ENCODE measurements at regions not wholly inside any gene's neighbourhood (a gene's known extent, or its start where the extent isn't known, plus 50 kb on each side); places are given as distances from the start of the nearest gene placed in this dataset.

DNA sequence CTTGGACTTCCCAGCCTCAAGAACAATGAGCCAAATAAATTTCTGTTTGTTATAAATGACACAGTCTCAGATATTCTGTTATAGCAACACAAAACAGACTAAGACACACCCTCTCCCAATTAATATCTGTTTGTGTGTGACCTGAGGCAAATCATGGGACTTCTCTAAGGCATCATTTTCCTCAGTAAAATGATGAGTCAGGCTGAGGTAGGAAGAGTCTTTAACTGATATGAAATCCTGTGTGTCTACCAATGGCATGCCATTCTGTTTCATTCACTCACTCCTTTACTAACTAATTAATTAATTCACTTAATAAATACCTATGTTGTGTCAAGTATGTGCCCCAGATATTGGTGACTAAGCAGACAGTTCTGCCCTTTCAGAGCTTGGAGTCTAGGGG, 258.4 kb upstream of the CRY1 start:
- Histone ChIP-seq H3K56ac (ENCODE audit: insufficient read length, low read depth, low read length) (no peak overlapping the region), H3K14ac (ENCODE audit: insufficient read depth, low read length) (no peak overlapping the region), H3K23ac (ENCODE audit: insufficient read length, low read depth, low read length) (no peak overlapping the region), H3K18ac (ENCODE audit: insufficient read length, low read depth, low read length) (no peak overlapping the region), H3K27ac (ENCODE audit: insufficient read length, low read depth, low read length) (no peak overlapping the region), H2AFZ (ENCODE audit: low read length) (no peak overlapping the region), H3K9ac (ENCODE audit: extremely low read depth, insufficient read length, low read length) (no peak overlapping the region), H3K79me2 (ENCODE audit: insufficient read depth, low read length) (no peaks in the 10 kb centered on the region), H3K4me2 (ENCODE audit: insufficient read depth, insufficient read length, low read length) (no peak overlapping the region), H4K91ac (ENCODE audit: insufficient read length, low read depth, low read length) (no peak overlapping the region), H3K27me3 (ENCODE audit: insufficient read depth, low read length) (no peaks in the 10 kb centered on the region), H2BK120ac (ENCODE audit: low read depth, low read length, poor library complexity, severe bottlenecking) (no peak overlapping the region), H3K79me1 (ENCODE audit: insufficient read depth, low read depth, low read length, poor library complexity, severe bottlenecking) (no peaks in the 10 kb centered on the region), H2BK5ac (ENCODE audit: insufficient read length, low read length) (no peak overlapping the region), H4K8ac (replicated peaks; ENCODE audit: insufficient read length, low read depth, low read length) (no peak overlapping the region), H3K4ac (ENCODE audit: low read depth, low read length) (no peak overlapping the region), H2BK15ac (ENCODE audit: low read depth, low read length) (no peak overlapping the region), H3K9me3 (ENCODE audit: control insufficient read depth, low read depth, low read length) (no peaks in the 10 kb centered on the region), H3K4me1 (ENCODE audit: insufficient read depth, low read length) (no peaks in the 10 kb centered on the region; the same call in 1 of the 2 replicates), H3T11ph (ENCODE audit: low read length) (no peak overlapping the region), H2BK12ac (ENCODE audit: insufficient read length, low read depth, low read length) (no peak overlapping the region), H4K5ac (ENCODE audit: insufficient read length, low read depth, low read length) (no peak overlapping the region), H4K20me1 (ENCODE audit: control insufficient read depth, insufficient read depth, insufficient read length) (no peaks in the 10 kb centered on the region), H3K23me2 (ENCODE audit: insufficient read length, low read depth, low read length, poor library complexity, severe bottlenecking) (no peaks in the 10 kb centered on the region), H2AK5ac (ENCODE audit: insufficient read length, low read length) (no peak overlapping the region), H2BK20ac (ENCODE audit: low read depth, low read length, poor library complexity, severe bottlenecking) (no peak overlapping the region)
- no peak overlapping the region for H3K4me3 Mint-ChIP-seq
- no peaks in the 10 kb centered on the region for H3K4me1 Mint-ChIP-seq
- H3K9me3 Mint-ChIP-seq, result peaks cover 10 to 15% of the 10 kb centered on the region in 2 experiments
- no peak for DNase-seq
- H3K27me3 Mint-ChIP-seq (ENCODE audit: low read depth), result peaks cover 5% of the 10 kb centered on the region; the same call in 1 of the 2 replicates
- TF ChIP-seq, protein P1, sequence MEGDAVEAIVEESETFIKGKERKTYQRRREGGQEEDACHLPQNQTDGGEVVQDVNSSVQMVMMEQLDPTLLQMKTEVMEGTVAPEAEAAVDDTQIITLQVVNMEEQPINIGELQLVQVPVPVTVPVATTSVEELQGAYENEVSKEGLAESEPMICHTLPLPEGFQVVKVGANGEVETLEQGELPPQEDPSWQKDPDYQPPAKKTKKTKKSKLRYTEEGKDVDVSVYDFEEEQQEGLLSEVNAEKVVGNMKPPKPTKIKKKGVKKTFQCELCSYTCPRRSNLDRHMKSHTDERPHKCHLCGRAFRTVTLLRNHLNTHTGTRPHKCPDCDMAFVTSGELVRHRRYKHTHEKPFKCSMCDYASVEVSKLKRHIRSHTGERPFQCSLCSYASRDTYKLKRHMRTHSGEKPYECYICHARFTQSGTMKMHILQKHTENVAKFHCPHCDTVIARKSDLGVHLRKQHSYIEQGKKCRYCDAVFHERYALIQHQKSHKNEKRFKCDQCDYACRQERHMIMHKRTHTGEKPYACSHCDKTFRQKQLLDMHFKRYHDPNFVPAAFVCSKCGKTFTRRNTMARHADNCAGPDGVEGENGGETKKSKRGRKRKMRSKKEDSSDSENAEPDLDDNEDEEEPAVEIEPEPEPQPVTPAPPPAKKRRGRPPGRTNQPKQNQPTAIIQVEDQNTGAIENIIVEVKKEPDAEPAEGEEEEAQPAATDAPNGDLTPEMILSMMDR (conservative IDR thresholded peaks at IDR 0.05), result no peak
- H3K27ac Mint-ChIP-seq, result no peak overlapping the region
- H3K36me3 Mint-ChIP-seq (ENCODE audit: insufficient read depth in 1 of 3, low read depth in 3 of 3), result peaks cover 4 to 15% (median 5%) of the 10 kb centered on the region in 3 experiments; a peak in 6 of 7 replicates

Data from H9 (cell line).